ENCODE measurements at regions not wholly inside any gene's neighbourhood (a gene's known extent, or its start where the extent isn't known, plus 50 kb on each side); places are given as distances from the start of the nearest gene placed in this dataset.
"Not testable (repeated sequence)": the region's sequence is repeated elsewhere in the genome, so short reads cannot be mapped to it uniquely, and the experiment has no call there.

DNA sequence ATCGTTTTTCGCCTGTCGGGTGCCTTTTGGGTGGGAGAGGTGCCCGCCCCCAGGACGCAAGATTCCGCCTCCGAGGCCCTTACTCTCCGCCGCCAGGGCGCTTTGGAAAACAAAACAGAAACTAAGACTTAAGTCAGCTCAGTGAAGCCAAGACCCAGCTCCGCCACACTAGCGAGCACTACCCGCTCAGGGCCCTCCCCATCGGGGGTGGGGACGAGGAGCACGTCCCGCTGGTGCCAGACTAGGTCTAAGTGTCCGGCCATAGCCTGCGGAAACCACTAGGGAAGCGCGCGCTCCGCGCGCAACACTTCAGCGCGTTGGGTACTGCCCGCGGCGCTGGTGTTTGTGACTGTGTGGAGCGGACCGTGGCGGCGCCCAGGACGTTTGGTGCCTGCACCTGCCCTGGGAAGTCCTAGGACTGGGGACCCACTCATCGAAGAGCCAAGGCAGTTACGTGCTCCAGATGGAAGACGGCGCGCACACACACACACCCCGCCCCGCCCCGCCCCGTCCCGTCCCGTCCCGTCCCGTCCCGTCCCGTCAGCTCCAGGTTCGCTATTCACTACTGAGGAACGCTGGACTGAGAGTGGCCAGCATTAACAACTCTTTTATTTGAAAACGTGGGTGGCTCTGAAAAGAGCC is 57.6 kb upstream of the BOLA1 start:
- not testable (repeated sequence) for H3K4me1 ChIP-seq; H3K27me3 ChIP-seq (ENCODE audit: control insufficient read depth, insufficient read depth, low read length)

DNA sequence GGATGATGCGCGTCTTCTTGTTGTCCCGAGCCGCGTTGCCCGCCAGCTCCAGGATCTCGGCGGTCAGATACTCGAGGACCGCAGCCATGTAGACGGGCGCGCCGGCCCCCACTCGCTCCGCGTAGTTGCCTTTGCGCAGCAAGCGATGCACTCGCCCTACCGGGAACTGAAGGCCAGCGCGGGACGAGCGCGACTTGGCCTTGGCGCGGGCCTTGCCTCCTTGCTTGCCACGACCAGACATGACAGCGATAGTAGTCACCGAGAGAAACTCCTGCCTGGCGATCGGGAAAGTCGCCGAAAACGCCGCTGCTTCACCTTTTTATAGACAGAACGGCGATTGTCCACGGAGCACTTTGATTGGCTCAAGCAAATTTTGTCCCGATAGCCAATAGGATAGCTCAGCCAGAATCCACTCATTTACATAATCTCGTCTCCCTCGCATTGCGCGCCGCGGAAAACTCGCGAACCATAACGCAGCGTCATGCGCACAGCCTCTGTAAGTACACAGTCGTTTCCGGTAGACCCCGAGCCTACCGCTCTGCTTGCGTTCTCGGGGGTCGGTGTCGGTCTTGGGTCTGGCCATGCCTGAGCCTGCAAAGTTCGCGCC is 56.8 kb upstream of the BOLA1 start:
- not testable (repeated sequence) for H2AFZ ChIP-seq; H3K9me3 ChIP-seq (ENCODE audit: control insufficient read depth, low read length); H3K4me1 ChIP-seq; H3K4me2 ChIP-seq (ENCODE audit: low read length); H3K27me3 ChIP-seq (ENCODE audit: control insufficient read depth, insufficient read depth, low read length); H3K27ac ChIP-seq; H3K36me3 ChIP-seq (ENCODE audit: control insufficient read depth, insufficient read depth, low read length); H3K9ac ChIP-seq; H3K4me3 ChIP-seq (ENCODE audit: low read depth, low read length); H3K79me2 ChIP-seq

More for the DNA sequence above, 57.6 kb upstream of the BOLA1 start:
- H3K9me3 ChIP-seq (ENCODE audit: control insufficient read depth, low read length); H3K9ac ChIP-seq; H3K79me2 ChIP-seq; H3K36me3 ChIP-seq (ENCODE audit: control insufficient read depth, insufficient read depth, low read length); H3K27ac ChIP-seq; H3K4me2 ChIP-seq (ENCODE audit: low read length); H2AFZ ChIP-seq; H3K4me3 ChIP-seq (ENCODE audit: low read depth, low read length): not testable (repeated sequence)

DNA sequence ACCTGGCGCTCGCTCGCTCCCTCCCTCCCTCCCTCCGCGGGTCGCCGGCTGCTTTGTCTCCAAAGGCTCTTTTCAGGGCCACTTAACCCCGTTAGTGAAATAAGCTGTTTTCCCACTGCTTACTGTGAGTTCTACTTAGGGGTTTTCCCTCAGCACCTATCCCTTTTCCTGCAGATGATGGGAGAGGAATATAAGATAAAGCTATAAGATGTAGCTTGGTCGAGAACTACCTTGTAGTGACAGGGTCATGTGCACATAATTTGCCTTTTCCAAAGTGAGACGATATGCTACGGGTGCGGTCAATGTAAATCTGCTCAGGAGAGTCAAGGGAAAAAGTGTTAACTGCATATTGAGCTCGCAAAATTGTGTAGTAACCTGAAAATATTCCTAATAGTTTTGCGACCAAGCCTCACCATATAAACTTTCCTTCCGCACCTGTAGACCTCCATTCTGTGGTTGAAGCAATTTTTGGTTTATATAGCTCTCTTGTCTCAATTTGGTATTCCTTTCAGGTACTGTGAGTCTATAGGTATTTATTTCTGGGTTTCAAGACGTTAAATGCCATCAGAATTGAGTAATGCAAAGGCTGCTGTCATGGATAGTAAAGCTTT is 55.8 kb upstream of the BOLA1 start:
- H3K9ac ChIP-seq, result no peak overlapping the region
- H3K9me3 ChIP-seq (ENCODE audit: control insufficient read depth, low read length), result no peaks in the 10 kb centered on the region
- H3K27ac ChIP-seq, result peak overlapping the region; percentile 47
- TF ChIP-seq, protein P1, sequence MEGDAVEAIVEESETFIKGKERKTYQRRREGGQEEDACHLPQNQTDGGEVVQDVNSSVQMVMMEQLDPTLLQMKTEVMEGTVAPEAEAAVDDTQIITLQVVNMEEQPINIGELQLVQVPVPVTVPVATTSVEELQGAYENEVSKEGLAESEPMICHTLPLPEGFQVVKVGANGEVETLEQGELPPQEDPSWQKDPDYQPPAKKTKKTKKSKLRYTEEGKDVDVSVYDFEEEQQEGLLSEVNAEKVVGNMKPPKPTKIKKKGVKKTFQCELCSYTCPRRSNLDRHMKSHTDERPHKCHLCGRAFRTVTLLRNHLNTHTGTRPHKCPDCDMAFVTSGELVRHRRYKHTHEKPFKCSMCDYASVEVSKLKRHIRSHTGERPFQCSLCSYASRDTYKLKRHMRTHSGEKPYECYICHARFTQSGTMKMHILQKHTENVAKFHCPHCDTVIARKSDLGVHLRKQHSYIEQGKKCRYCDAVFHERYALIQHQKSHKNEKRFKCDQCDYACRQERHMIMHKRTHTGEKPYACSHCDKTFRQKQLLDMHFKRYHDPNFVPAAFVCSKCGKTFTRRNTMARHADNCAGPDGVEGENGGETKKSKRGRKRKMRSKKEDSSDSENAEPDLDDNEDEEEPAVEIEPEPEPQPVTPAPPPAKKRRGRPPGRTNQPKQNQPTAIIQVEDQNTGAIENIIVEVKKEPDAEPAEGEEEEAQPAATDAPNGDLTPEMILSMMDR (IDR thresholded peaks at IDR 0.05), result no peak
- H3K27me3 ChIP-seq (ENCODE audit: control insufficient read depth, insufficient read depth, low read length), result no peaks in the 10 kb centered on the region
- H3K4me3 ChIP-seq (ENCODE audit: low read depth, low read length), result peak overlapping the region; percentile 17
- peaks cover 1% of the 10 kb centered on the region for H3K4me1 ChIP-seq
- H3K79me2 ChIP-seq, result peaks cover 4% of the 10 kb centered on the region
- no peaks in the 10 kb centered on the region for H3K36me3 ChIP-seq (ENCODE audit: control insufficient read depth, insufficient read depth, low read length)
- H3K4me2 ChIP-seq (ENCODE audit: low read length), result peak overlapping the region; percentile 32
- no peak overlapping the region for H2AFZ ChIP-seq

DNA sequence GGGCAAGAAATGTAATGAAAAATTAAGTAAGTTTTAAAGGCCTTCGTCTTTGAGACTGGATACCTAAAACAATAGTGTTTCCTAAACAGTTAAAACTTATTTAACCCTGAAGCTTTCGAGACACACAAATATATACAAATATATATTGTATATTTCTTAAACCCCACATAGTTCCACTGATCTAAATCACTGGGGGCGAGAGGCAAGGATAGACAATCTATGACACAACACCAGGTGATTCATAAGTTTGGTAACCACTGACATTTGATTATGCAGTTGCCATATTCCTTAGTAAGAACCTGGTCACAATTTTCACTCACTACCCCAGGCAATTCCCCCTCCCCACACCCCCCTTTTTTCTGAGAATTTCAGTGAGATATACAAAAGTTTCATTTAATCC is 55.3 kb upstream of the BOLA1 start:
- H3K4me2 ChIP-seq (ENCODE audit: low read length), result no peak overlapping the region
- H3K27me3 ChIP-seq (ENCODE audit: control insufficient read depth, insufficient read depth, low read length), result no peaks in the 10 kb centered on the region
- no peaks in the 10 kb centered on the region for H3K9me3 ChIP-seq (ENCODE audit: control insufficient read depth, low read length)
- H3K79me2 ChIP-seq, result peaks cover 4% of the 10 kb centered on the region
- H3K4me3 ChIP-seq (ENCODE audit: low read depth, low read length), result peak overlapping the region; percentile 17
- no peak overlapping the region for H2AFZ ChIP-seq
- H3K36me3 ChIP-seq (ENCODE audit: control insufficient read depth, insufficient read depth, low read length), result no peaks in the 10 kb centered on the region
- H3K9ac ChIP-seq, result no peak overlapping the region
- TF ChIP-seq, protein P1 (IDR thresholded peaks at IDR 0.05), result no peak
- H3K4me1 ChIP-seq, result peaks cover 5% of the 10 kb centered on the region
- H3K27ac ChIP-seq, result no peak overlapping the region

DNA sequence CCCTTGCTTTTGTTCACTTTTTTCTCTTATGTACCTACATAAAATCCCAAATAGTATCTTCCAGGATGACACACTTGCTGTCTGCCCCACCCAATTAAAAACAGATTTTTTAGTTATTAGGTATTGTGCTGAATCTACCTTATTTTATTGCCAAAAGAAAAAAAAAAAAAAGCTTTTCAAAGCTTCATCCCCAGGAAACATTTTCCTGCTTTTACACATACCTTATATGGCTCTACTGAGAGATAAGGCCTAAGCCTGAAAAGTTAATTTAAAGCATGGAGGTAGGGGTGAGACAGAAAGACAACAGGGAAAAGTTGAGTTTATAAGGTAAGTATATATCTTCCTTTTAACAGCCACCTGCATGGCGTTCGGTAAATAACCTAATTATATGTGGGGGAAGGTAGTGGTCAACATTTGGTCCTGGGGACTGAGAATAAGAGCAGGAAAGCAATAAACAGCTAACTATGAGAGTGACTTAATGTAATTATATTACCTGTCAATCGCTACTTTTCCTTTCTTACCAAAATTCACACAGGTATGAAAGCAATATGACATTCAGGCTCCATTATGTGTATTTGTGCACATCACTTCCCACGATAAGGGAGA is 54.6 kb upstream of the BOLA1 start:
- Histone ChIP-seq H3K9me3 (ENCODE audit: control insufficient read depth, low read length) (no peaks in the 10 kb centered on the region), H3K4me3 (ENCODE audit: low read depth, low read length) (no peak overlapping the region), H3K27me3 (ENCODE audit: control insufficient read depth, insufficient read depth, low read length) (no peaks in the 10 kb centered on the region), H3K4me1 (peaks cover 5% of the 10 kb centered on the region), H2AFZ (no peak overlapping the region), H3K4me2 (ENCODE audit: low read length) (no peak overlapping the region), H3K79me2 (peaks cover 4% of the 10 kb centered on the region), H3K36me3 (ENCODE audit: control insufficient read depth, insufficient read depth, low read length) (no peaks in the 10 kb centered on the region), H3K9ac (no peak overlapping the region), H3K27ac (no peak overlapping the region)
- TF ChIP-seq, protein P1 (IDR thresholded peaks at IDR 0.05), result no peak

Data from parathyroid adenoma (tissue), 2 donors.